ENCODE measurements at regions not wholly inside any gene's neighbourhood (a gene's known extent, or its start where the extent isn't known, plus 50 kb on each side); places are given as distances from the start of the nearest gene placed in this dataset.
"Not testable (repeated sequence)": the region's sequence is repeated elsewhere in the genome, so short reads cannot be mapped to it uniquely, and the experiment has no call there.

DNA sequence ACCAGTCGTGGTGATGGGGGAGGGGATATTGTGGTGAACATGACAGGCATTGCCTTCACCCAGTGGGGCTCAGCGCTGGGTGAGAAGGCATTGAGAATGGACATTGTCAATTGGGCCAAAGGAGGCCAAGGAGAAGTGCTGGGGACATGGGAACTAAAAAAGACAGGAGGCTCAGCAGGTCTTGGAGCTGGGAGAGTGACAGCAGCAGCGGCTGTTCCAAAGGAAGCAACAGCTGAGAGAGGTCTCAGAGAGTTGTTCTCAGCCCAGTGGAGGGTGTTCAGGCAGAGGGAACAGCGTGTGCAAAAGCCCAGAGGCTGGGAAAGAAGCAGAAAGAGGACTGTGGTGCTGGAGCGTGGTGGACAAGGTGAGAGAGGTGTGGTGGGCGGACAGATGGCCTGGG, 56.6 kb upstream of the ASNS start:
- DNase-seq = not testable (repeated sequence)

- DNase-seq = peak; percentile 12
Observed at GRCh38 chr7:97927790-97928748, 55.9 kb upstream of the ASNS start.

Data from fibroblast of skin of abdomen (primary cell).